ENCODE measurements at regions not wholly inside any gene's neighbourhood (a gene's known extent, or its start where the extent isn't known, plus 50 kb on each side); places are given as distances from the start of the nearest gene placed in this dataset.
A peak's percentile ranks its signal among the peaks of the same experiment; 100 is the strongest.

DNA sequence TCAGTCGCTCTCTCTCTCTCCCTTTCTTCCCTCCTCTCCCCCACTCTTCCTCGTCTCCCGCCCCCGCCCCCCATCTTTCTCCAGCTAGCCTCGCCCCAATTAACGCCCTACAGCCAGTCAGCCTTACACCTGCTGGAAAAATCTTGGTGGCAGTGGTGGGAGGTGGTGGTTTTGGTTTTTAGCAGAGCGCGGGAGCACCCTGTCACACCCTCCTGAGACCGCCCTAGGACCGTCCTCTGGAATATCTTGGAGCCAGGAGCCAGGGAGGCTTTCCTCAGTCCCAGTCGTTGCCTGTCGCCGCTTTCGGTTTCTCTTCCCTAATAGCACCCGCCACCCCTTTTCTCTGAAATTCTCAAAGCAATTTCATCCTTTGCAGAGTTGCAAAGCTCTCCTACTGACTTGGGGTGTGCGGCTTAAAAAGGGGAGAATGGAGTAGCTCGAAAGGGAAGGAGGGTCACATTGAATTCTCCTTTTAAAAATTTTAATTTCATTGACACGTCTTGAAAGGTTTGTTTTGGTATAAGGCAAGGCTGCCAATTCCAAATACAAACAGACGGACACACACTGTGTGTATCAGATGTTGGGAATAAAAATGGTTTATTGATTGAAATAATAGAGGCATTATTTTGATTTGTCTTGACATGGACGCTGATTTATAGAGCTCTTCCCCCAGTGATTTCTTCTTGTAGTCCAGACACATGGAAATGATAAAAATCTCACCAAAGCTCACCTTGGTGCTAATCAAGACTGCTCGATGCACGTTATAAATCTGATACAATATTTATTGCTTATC, 301.3 kb downstream of the PARP8 start:
- Mint-ChIP-seq H3K36me3 (peaks cover 2% of the 10 kb centered on the region), H3K27ac (no peak overlapping the region), H3K4me3 (peak overlapping the region; percentile 61), H3K9me3 (no peaks in the 10 kb centered on the region), H3K27me3 (peaks cover 75% of the 10 kb centered on the region), H3K4me1 (ENCODE audit: low read depth) (peaks cover 59% of the 10 kb centered on the region)
- ChIA-PET POLR2A (no interaction called here), CTCF (no interaction called here)
- intact Hi-C loops (cut with micrococcal nuclease) = loop anchor here (2.0 to 10.0 kb wide), 2 partner anchors 413 to 1597 kb away; no protein-coding TSS in a partner anchor
- no peak for DNase-seq

DNA sequence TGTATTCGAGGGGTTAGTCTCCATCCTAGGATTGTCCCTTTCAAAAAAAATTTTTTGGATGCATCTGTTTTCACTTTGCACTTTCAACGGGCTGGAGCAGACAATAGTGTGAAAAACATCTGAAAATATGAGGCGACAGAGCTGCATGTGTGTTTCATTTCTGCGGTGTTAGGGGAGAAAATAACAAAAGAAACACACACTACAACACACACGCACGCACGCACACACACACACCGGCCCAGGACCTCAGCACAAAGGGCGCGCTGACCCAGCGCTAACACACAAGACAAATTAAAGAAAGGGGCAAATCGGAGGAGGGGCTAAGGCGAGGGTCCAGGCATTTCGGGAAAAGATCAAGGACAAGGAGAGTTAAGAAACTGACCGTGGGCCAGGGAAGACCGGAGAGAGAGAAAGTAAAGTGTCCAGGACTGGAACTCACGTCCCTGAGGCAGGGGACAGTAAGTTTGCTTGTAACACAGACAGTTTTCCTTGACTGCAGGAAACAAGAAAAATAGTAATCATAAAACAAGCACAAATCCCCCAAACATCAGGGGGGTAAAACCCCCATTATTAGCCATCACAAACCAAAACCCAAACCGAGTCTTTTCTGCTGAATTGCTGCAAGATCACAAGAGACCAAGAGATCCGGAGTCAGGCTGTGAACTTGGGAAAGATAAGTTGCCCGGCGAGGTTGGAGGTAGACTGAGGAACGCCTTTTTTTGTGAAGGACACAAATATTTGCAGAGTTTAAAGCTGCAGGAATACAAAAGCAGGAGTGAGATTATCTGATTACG, 302.1 kb downstream of the PARP8 start:
- intact Hi-C loops (cut with micrococcal nuclease) = loop anchor here (10.0 kb wide), 1 partner anchor 1596 kb away; no protein-coding TSS in a partner anchor
- Mint-ChIP-seq H3K36me3 (peaks cover 2% of the 10 kb centered on the region), H3K9me3 (no peaks in the 10 kb centered on the region), H3K4me1 (ENCODE audit: low read depth) (peaks cover 54% of the 10 kb centered on the region), H3K27me3 (peaks cover 70% of the 10 kb centered on the region), H3K27ac (no peak overlapping the region), H3K4me3 (peak overlapping the region; percentile 4)
- POLR2A ChIA-PET = no interaction called here
- CTCF ChIA-PET = no interaction called here
- DNase-seq = no peak

DNA sequence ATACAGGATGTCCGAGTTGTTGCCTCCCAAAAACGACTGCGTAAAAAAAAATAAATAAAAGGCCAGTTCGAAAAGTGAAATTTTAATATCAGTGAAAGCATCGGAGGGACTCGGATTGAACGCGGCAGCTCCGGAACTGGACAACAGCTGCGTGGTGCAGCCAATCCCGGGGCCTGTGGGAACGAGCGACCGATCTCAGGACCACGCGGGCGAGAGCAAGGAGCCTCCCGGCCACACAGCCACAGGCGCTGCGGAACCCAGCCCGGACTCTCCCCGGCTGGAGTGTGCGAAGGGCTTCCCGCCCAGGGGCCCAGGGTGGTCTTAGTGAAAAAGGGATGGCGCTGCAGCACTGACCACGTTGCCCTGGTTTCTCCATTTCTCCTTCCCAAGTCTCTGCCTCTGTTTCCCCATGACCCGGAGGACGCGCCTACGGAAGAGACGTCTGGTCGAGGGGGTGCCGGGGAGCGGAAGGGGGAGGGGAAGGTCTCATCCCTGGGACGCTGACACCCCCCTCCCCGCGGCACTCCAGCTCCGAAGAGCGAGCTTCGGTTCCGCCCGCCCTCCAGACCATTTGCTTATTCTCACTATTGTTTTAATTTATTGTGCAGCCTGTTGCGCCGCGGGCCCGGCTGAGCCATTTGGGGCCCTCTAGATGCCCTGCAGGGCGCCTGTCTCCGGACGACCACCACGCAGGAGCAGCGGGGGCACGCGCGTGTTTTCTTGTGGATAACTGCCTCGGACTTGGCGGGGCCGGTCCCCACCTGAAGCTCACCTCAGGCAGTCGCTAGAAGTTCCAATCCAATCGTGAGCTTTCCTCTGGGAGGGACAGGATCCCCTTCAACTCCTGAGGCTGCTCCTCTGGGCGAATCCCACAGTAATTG, 303.0 kb downstream of the PARP8 start:
- Mint-ChIP-seq H3K4me3 (no peak overlapping the region), H3K27me3 (peaks cover 64% of the 10 kb centered on the region), H3K9me3 (no peaks in the 10 kb centered on the region), H3K36me3 (peaks cover 2% of the 10 kb centered on the region), H3K4me1 (ENCODE audit: low read depth) (peaks cover 47% of the 10 kb centered on the region), H3K27ac (no peak overlapping the region)
- ChIA-PET POLR2A (no interaction called here), CTCF (no interaction called here)
- intact Hi-C loops (cut with micrococcal nuclease) = loop anchor here (10.0 kb wide), 1 partner anchor 1595 kb away; no protein-coding TSS in a partner anchor
- DNase-seq = no peak

DNA sequence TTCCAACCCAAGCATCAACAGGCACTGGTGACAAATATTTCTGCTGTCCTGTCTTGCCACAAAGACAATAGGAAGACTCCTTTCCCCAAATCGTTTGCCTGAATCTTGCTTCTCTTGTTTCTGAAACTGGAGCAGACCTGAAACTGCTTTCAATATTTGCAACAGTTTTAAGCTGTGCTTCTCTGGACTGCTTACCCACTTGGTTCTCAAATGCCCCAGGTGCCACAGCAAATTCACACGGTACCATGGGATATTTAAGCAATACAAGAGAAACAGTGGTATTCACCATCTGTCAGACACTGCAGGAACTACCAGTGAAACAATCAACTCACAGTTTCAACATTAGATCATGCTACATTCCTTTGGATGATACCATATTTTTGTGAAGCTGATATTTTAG, 309.4 kb downstream of the PARP8 start:
- intact Hi-C loops (cut with micrococcal nuclease) = no loop called here
- Mint-ChIP-seq H3K9me3 (no peaks in the 10 kb centered on the region), H3K27me3 (peaks cover 19% of the 10 kb centered on the region), H3K27ac (no peak overlapping the region), H3K36me3 (no peaks in the 10 kb centered on the region), H3K4me1 (ENCODE audit: low read depth) (no peaks in the 10 kb centered on the region), H3K4me3 (no peak overlapping the region)
- no peak for DNase-seq
- ChIA-PET POLR2A (no interaction called here), CTCF (interaction anchor here (0.9 kb wide), 1 partner anchor 18 kb away, joined by 4 read pairs; no protein-coding TSS in a partner anchor)

DNA sequence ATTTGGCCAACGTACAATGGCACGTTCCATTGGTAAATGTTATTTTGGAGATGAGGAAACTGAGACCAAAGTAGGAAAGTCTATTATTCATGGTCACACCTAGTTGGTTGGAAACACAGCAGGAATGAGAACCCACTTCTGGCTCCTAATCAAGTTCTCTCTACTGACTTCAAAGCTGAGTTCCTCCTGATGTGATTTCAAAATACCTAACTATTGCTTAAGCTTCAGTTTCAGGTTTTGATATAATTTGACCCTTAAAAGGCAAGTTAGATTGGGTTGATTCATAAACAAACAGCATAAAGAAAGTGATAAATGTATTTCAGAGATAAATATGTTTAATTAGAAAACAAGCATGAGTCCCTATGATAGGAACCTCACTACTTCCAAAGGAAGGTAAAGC, 312.5 kb downstream of the PARP8 start:
- Mint-ChIP-seq H3K27ac (no peak overlapping the region), H3K4me3 (no peak overlapping the region), H3K9me3 (no peaks in the 10 kb centered on the region), H3K36me3 (no peaks in the 10 kb centered on the region), H3K4me1 (ENCODE audit: low read depth) (no peaks in the 10 kb centered on the region), H3K27me3 (peaks cover 19% of the 10 kb centered on the region)
- POLR2A ChIA-PET = no interaction called here
- CTCF ChIA-PET = interaction anchor here (1.0 kb wide), 1 partner anchor 16 kb away, joined by 3 read pairs; no protein-coding TSS in a partner anchor
- no peak for DNase-seq
- intact Hi-C loops (cut with micrococcal nuclease) = no loop called here

DNA sequence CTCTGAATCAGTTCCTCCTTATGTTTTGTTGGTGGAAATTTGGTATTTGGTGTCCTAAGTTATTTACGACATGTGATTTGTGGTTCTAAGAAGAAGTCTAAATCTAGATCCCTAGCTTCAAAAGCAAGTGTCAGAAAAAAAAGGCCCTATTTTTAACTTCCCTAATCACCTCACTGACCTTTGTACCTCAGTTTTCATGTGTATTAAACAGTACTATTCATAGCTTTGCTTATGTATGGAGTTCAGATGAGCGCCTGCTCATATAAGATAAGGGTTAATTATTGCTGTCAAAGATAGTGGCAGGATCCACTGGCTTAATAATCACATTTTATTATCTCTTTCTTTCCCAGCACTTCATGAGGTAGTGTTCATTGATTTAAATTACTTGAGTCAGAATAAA, 318.2 kb downstream of the PARP8 start:
- Mint-ChIP-seq H3K9me3 (no peaks in the 10 kb centered on the region), H3K27ac (no peak overlapping the region)
- DNase-seq = no peak

DNA sequence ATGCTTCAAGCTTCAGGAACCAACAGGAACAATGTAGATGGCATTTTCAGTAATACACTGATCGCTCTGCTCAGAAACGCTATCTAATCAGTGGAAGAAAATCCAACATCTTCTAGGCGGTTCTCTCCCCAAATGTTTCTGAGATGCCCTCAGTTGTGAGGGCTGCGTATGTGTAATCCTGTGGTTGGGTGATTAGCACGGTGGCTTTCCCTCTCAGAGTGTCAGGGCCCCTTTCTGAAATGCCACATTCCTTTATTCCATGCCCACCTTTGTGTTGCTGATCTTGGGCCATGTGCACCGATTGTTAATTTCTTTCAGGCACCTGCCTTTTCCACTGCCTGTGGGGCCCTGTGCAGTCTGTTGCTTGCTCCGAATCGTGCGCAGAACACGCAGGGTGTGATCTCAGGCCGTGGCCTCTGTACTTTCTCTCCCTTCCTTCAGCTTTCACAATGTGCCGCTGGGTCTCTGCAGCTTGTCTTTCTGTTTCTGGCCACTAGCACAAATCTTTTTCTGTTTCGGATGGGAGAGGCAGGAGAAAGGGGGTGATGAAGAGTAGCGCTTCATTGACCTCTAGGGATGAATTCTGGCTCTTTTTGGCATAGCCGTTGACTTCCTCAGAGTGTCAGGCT, 324.0 kb downstream of the PARP8 start:
- POLR2A ChIA-PET = no interaction called here
- intact Hi-C loops (cut with micrococcal nuclease) = no loop called here
- Mint-ChIP-seq H3K27ac (no peak overlapping the region), H3K4me1 (ENCODE audit: low read depth) (no peaks in the 10 kb centered on the region), H3K9me3 (no peaks in the 10 kb centered on the region), H3K27me3 (peaks cover 5% of the 10 kb centered on the region), H3K36me3 (no peaks in the 10 kb centered on the region), H3K4me3 (no peak overlapping the region)
- CTCF ChIA-PET = no interaction called here
- no peak for DNase-seq

More for the DNA sequence above, 318.2 kb downstream of the PARP8 start:
- ChIA-PET POLR2A (no interaction called here), CTCF (interaction anchor here (1.1 kb wide), 1 partner anchor 22 kb away, joined by 4 read pairs; no protein-coding TSS in a partner anchor)
- Mint-ChIP-seq H3K36me3 (no peaks in the 10 kb centered on the region), H3K4me3 (no peak overlapping the region), H3K27me3 (peaks cover 9% of the 10 kb centered on the region), H3K4me1 (ENCODE audit: low read depth) (no peaks in the 10 kb centered on the region)
- intact Hi-C loops (cut with micrococcal nuclease) = no loop called here

DNA sequence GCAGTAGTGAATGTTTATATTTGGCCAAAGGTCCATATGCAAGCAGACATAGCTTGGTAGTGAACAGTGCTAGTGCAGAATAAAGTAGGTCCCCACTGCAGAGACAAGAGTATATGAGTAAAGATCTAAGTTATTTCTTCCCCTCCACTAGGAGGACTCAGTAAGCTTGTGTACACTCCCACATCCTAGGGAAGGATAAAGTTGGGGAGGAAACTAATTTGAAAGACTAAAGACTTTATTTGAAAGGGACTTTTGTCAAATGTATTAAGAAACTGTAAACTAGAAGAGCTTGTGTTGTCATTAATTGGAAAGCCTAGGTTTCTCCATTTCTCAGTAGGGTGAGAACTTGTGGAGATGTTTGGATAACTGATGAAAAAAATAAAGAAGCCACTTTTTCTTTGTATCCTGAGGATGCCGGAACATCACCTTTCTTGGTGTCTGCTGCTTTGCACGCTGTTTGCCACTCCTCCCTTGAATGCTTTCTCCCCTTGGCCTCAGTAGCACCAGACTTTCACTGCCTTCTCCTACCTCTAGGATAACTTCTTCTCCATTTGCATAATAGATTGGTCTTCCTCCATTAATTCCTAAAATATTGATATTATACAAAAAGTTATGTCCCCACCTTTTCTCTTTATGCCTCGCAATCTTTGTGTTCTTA, 329.0 kb downstream of the PARP8 start:
- ChIA-PET CTCF (no interaction called here), POLR2A (no interaction called here)
- no peaks in the 10 kb centered on the region for H3K4me1 Mint-ChIP-seq (ENCODE audit: low read depth)
- peaks cover 4% of the 10 kb centered on the region for H3K27me3 Mint-ChIP-seq
- intact Hi-C loops (cut with micrococcal nuclease) = no loop called here
- no peak overlapping the region for H3K27ac Mint-ChIP-seq
- H3K4me3 Mint-ChIP-seq = no peak overlapping the region
- H3K9me3 Mint-ChIP-seq = no peaks in the 10 kb centered on the region
- no peak for DNase-seq
- H3K36me3 Mint-ChIP-seq = no peaks in the 10 kb centered on the region

DNA sequence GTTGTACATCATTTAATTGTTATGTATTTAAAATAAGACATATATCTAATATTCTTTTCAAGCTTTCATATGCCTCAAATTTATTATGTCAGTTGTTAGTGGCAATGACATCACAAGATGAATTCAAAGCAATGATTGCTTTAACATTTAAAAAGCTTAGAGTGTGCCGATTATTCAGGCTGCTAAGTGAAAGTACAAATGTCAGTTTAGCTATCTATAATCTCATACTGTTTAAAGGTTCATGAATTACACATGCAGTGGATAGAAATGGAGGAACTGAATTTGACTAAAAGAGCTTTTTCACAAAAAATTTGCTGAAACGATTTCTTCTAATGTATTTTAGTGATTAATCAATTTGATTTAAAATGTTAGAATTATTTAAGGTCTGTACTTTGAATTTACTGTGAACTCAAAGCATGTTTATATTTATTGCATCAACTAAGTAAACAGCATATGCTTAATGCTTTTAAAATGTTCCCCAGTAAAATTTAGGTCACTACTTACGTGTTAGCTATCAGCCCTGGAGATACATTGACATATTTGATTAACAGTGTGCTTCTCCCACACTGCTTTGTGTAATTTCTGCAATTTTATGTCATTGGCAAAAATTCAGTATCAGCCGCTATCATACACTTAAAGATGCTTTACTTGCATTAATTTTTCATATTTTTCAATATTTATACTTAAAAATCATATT, 334.9 kb downstream of the PARP8 start:
- CTCF ChIA-PET = no interaction called here
- no peak for DNase-seq
- Mint-ChIP-seq H3K4me1 (ENCODE audit: low read depth) (no peaks in the 10 kb centered on the region), H3K36me3 (no peaks in the 10 kb centered on the region), H3K27me3 (no peaks in the 10 kb centered on the region), H3K27ac (no peak overlapping the region), H3K4me3 (no peak overlapping the region), H3K9me3 (no peaks in the 10 kb centered on the region)
- intact Hi-C loops (cut with micrococcal nuclease) = no loop called here
- POLR2A ChIA-PET = no interaction called here

DNA sequence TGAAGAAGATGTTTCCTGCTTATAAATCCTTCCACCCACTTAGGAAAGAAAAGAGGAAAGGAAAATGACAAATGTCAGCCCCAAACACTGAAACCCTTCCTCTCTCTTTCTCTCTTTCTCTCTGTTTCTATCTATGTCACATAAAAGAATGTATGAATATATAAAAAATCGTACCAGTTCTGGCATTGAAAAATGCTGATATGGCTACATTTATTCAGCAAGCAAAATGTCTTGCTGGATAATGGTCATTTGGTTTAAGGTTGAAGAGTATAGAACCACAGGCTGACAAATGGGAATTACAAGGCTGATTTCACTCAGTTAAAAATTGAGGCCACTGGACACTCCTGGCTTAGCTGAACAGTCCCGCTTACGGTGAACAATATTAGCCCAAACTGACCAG, 335.9 kb downstream of the PARP8 start:
- H3K27ac Mint-ChIP-seq = no peak overlapping the region
- no peaks in the 10 kb centered on the region for H3K9me3 Mint-ChIP-seq
- H3K27me3 Mint-ChIP-seq = no peaks in the 10 kb centered on the region
- CTCF ChIA-PET = no interaction called here
- no peak overlapping the region for H3K4me3 Mint-ChIP-seq
- no peaks in the 10 kb centered on the region for H3K4me1 Mint-ChIP-seq (ENCODE audit: low read depth)
- POLR2A ChIA-PET = no interaction called here
- intact Hi-C loops (cut with micrococcal nuclease) = no loop called here
- no peaks in the 10 kb centered on the region for H3K36me3 Mint-ChIP-seq
- no peak for DNase-seq

DNA sequence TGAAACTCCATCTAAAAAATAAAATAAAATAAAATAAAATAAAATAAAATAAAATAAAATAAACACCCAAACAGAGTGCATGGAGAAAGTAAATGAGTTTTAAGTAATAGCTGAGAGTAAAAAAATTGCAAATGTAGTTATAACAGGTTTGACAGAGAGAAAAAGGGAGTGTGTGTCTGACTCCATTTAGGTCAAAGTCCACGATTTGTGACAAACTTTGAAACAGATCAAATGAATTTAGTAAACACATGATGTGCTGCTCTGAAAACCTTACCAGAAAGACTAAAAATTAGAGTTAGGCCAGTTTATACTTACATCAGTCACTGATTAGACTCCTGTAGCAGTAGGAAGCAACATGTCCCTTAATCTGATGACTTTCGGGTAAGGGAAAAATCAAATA, 346.6 kb downstream of the PARP8 start:
- no peaks in the 10 kb centered on the region for H3K4me1 Mint-ChIP-seq (ENCODE audit: low read depth)
- H3K4me3 Mint-ChIP-seq = no peak overlapping the region
- DNase-seq = no peak
- ChIA-PET CTCF (no interaction called here), POLR2A (no interaction called here)
- no peaks in the 10 kb centered on the region for H3K9me3 Mint-ChIP-seq
- no peak overlapping the region for H3K27ac Mint-ChIP-seq
- intact Hi-C loops (cut with micrococcal nuclease) = no loop called here
- peaks cover 2% of the 10 kb centered on the region for H3K27me3 Mint-ChIP-seq
- H3K36me3 Mint-ChIP-seq = no peaks in the 10 kb centered on the region
